CD14-positive monocyte (primary cell): ENCODE measurements at regions not wholly inside any gene's neighbourhood (a gene's known extent, or its start where the extent isn't known, plus 50 kb on each side); places are given as distances from the start of the nearest gene placed in this dataset.

Experiments
- DNase-seq, 3 donors: peaks; one replicate each; pipeline ENCODE4 v3.0.0-alpha.2; 2011 to 2022
- H2AFZ ChIP-seq: 2 replicates; pipeline ENCODE4 v1.6.0; 2012; ENCODE audit warnings: mild to moderate bottlenecking, low read depth, low read length, inconsistent platforms; ENCODE audit not compliant: insufficient read depth, poor library complexity, severe bottlenecking
- H3K27ac ChIP-seq, 2 donors: 1 replicate in 1 of 2; 2 replicates in 1 of 2; pipeline ENCODE4 v1.5.1; 2012 to 2013; ENCODE audit warnings: low read length in 2 of 2, control low read depth in 1 of 2, inconsistent platforms in 1 of 2, low read depth in 1 of 2, mild to moderate bottlenecking in 1 of 2
- H3K27me3 ChIP-seq, 2 donors: one replicate each; pipeline versions ENCODE4 v1.6.0 to v1.6.1; 2011 to 2013; ENCODE audit warnings: low read length in 2 of 2; ENCODE audit not compliant: control insufficient read depth in 2 of 2, insufficient read depth in 2 of 2
- H3K36me3 ChIP-seq, 2 donors: replicated peaks in 1 of 2; 1 replicate in 1 of 2; 2 replicates in 1 of 2; pipeline versions ENCODE4 v1.5.1 to v1.6.1; 2012 to 2013; ENCODE audit warnings: low read length in 2 of 2, control low read depth in 1 of 2, inconsistent platforms in 1 of 2, mild to moderate bottlenecking in 1 of 2; ENCODE audit not compliant: insufficient read depth in 2 of 2, control insufficient read depth in 1 of 2
- H3K4me1 ChIP-seq, 2 donors: 1 replicate in 1 of 2; 2 replicates in 1 of 2; pipeline versions ENCODE4 v1.5.1 to v1.6.1; 2012 to 2013; ENCODE audit warnings: low read length in 2 of 2, control low read depth in 1 of 2, inconsistent platforms in 1 of 2, mild to moderate bottlenecking in 1 of 2, moderate library complexity in 1 of 2; ENCODE audit not compliant: insufficient read depth in 2 of 2, control insufficient read depth in 1 of 2
- H3K4me2 ChIP-seq: replicated peaks from 2 replicates; pipeline ENCODE3; 2012; ENCODE audit warnings: low read length, moderate library complexity, mild to moderate bottlenecking; ENCODE audit not compliant: poor library complexity, severe bottlenecking; ENCODE audit errors: extremely low read depth
- H3K4me3 ChIP-seq, 3 experiments: fragments of 200-600 bp in 1 of 3; sonication (generic) in 1 of 3; replicated peaks in 1 of 3; 1 replicate in 2 of 3; 2 replicates in 1 of 3; pipeline ENCODE4 v1.5.1; 2011 to 2013; ENCODE audit warnings: low read length in 3 of 3, mild to moderate bottlenecking in 3 of 3, control low read depth in 2 of 3, low read depth in 2 of 3, inconsistent platforms in 1 of 3, moderate library complexity in 1 of 3
- H3K79me2 ChIP-seq: 2 replicates; pipeline ENCODE4 v1.6.0; 2012; ENCODE audit warnings: mild to moderate bottlenecking, control low read depth, inconsistent platforms, low read length, moderate library complexity; ENCODE audit not compliant: insufficient read depth
- H3K9ac ChIP-seq: 2 replicates; pipeline ENCODE4 v1.6.0; 2017; ENCODE audit warnings: low read length, mild to moderate bottlenecking; ENCODE audit not compliant: insufficient read depth, poor library complexity, severe bottlenecking
- H3K9me3 ChIP-seq, 2 donors: replicated peaks in 1 of 2; 1 replicate in 1 of 2; 2 replicates in 1 of 2; pipeline versions ENCODE4 v1.5.1 to v1.6.1; 2012 to 2013; ENCODE audit warnings: low read length in 2 of 2, control low read depth in 1 of 2; ENCODE audit not compliant: control insufficient read depth in 1 of 2, insufficient read depth in 1 of 2
- H4K20me1 ChIP-seq: 2 replicates; pipeline ENCODE4 v1.6.0; 2012; ENCODE audit warnings: mild to moderate bottlenecking, low read length, control low read depth, moderate library complexity; ENCODE audit not compliant: insufficient read depth
- H3K27ac Mint-ChIP-seq, 7 donors: one replicate each; pipeline ENCODE4 v1.8.0; 2020; ENCODE audit warnings: mild to moderate bottlenecking in 7 of 7, mixed read lengths in 7 of 7, moderate library complexity in 6 of 7, inconsistent platforms in 2 of 7
- H3K27me3 Mint-ChIP-seq, 3 donors: one replicate each; pipeline ENCODE4 v1.8.0; 2021 to 2022; ENCODE audit warnings: low read depth in 3 of 3, mild to moderate bottlenecking in 3 of 3, mixed read lengths in 3 of 3, moderate library complexity in 3 of 3, inconsistent platforms in 1 of 3
- H3K36me3 Mint-ChIP-seq, 2 donors: one replicate each; pipeline ENCODE4 v1.8.0; 2020; ENCODE audit warnings: mixed read lengths in 2 of 2, inconsistent platforms in 1 of 2, mild to moderate bottlenecking in 1 of 2
- H3K4me1 Mint-ChIP-seq: one replicate; pipeline ENCODE4 v1.8.0; 2020; ENCODE audit warnings: mild to moderate bottlenecking, mixed read lengths
- H3K4me3 Mint-ChIP-seq, 2 donors: one replicate each; pipeline ENCODE4 v1.8.0; 2020; ENCODE audit warnings: mild to moderate bottlenecking in 2 of 2, mixed read lengths in 2 of 2, moderate library complexity in 1 of 2
- H3K9me3 Mint-ChIP-seq, 7 donors: one replicate each; pipeline ENCODE4 v1.8.0; 2020 to 2022; ENCODE audit warnings: mixed read lengths in 7 of 7, mild to moderate bottlenecking in 6 of 7, moderate library complexity in 6 of 7, inconsistent platforms in 2 of 7
- CTCF ChIP-seq: fragments of 200-600 bp; IDR thresholded peaks from one replicate; pipeline ENCODE4 v1.8.0; 2022; ENCODE audit warnings: antibody characterized with exemption, mild to moderate bottlenecking
- WGBS: methylation state at CpG from one replicate; pipeline ENCODE4 v1.1.5; 2013; ENCODE audit warnings: missing lambda C conversion rate; ENCODE audit not compliant: insufficient coverage; 5-methylcytosine and 5-hydroxymethylcytosine counted together
- intact Hi-C, 2 donors: fragments of 100-400 bp; cut with micrococcal nuclease; formaldehyde crosslinking; loops; one replicate each; pipeline versions ENCODE4 v1.15.0 to v1.15.1; 2023

- H3K9me3 Mint-ChIP-seq, result peaks cover 0 to 2% (median 0%) of the 10 kb centered on the region in 7 donors
- no CpG with 5 or more reads among the region's 5 CpGs for WGBS
- intact Hi-C loops, result no loop called here
Measured at GRCh38 chr18:41096504-41096903, 858.5 kb upstream of the PIK3C3 start.

DNA sequence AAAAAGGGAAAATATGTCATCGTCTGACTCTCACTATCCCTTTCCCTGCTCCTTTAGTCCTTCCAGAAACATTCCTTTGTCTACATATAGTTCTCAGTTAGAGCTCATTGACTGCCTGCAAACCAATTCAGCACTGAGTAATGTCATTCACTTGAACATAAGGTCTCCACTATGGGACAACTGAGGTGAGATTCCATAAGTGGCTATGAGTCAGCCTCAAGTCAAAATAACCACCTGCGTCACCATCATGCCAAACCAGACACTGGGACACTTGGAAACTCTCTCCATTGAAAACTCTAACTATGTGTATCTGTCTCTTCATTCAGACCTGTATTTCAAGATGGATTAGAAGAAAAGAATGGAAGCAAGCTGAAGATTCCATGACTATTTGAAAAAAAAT lies 878.0 kb upstream of the PIK3C3 start:
- intact Hi-C loops, result no loop called here
- no peaks in the 10 kb centered on the region for H3K27me3 ChIP-seq
- no peaks in the 10 kb centered on the region for H3K79me2 ChIP-seq
- Mint-ChIP-seq H3K27ac (no peak overlapping the region), H3K4me3 (no peak overlapping the region), H3K36me3 (no peaks in the 10 kb centered on the region), H3K9me3 (peaks cover 0 to 6% (median 0%) of the 10 kb centered on the region in 7 donors), H3K4me1 (no peaks in the 10 kb centered on the region), H3K27me3 (no peaks in the 10 kb centered on the region)
- H3K9ac ChIP-seq, result no peak overlapping the region
- no peak overlapping the region for H2AFZ ChIP-seq
- no peaks in the 10 kb centered on the region for H3K9me3 ChIP-seq
- no peak overlapping the region for H3K4me3 ChIP-seq
- WGBS, result no CpG with 5 or more reads among the region's 2 CpGs
- H3K4me2 ChIP-seq, result no peak overlapping the region
- no peak overlapping the region for H3K27ac ChIP-seq
- no peaks in the 10 kb centered on the region for H3K36me3 ChIP-seq
- H3K4me1 ChIP-seq, result no peaks in the 10 kb centered on the region
- DNase-seq, result no peak
- no peaks in the 10 kb centered on the region for H4K20me1 ChIP-seq
- TF ChIP-seq CTCF, result no peak

More at GRCh38 chr18:41096504-41096903, 858.5 kb upstream of the PIK3C3 start:
- peaks cover 0 to 2% (median 0%) of the 10 kb centered on the region in 3 donors for H3K27me3 Mint-ChIP-seq
- Histone ChIP-seq H3K27ac (no peak overlapping the region), H3K27me3 (no peaks in the 10 kb centered on the region), H3K9me3 (no peaks in the 10 kb centered on the region), H3K4me1 (no peaks in the 10 kb centered on the region), H3K9ac (no peak overlapping the region), H3K79me2 (no peaks in the 10 kb centered on the region), H2AFZ (no peak overlapping the region), H3K36me3 (no peaks in the 10 kb centered on the region), H3K4me3 (no peak overlapping the region), H4K20me1 (no peaks in the 10 kb centered on the region), H3K4me2 (no peak overlapping the region)
- H3K4me1 Mint-ChIP-seq, result no peaks in the 10 kb centered on the region
- TF ChIP-seq CTCF, result no peak
- no peak overlapping the region for H3K4me3 Mint-ChIP-seq
- H3K36me3 Mint-ChIP-seq, result no peaks in the 10 kb centered on the region
- H3K27ac Mint-ChIP-seq, result no peak overlapping the region
- no peak for DNase-seq
